SU-DHL-6 (cell line): ENCODE measurements at regions not wholly inside any gene's neighbourhood (a gene's known extent, or its start where the extent isn't known, plus 50 kb on each side); places are given as distances from the start of the nearest gene placed in this dataset.

ENCODE experiments used
- H2AFZ ChIP-seq: fragments of 200-600 bp; sonication (generic); 2 replicates; pipeline ENCODE4 v1.6.1; 2014; ENCODE audit warnings: low read depth, mild to moderate bottlenecking, moderate library complexity, mixed read lengths, antibody characterized with exemption, low read length; ENCODE audit not compliant: severe bottlenecking
- H3F3A ChIP-seq: fragments of 200-600 bp; shearing (Covaris generic); 2 replicates; pipeline ENCODE4 v1.6.0; 2016; ENCODE audit warnings: antibody characterized with exemption, mild to moderate bottlenecking; ENCODE audit not compliant: insufficient read depth
- H3K27ac ChIP-seq: fragments of 200-600 bp; sonication (generic); 2 replicates; pipeline ENCODE4 v1.5.1; 2016; ENCODE audit warnings: low read depth, mild to moderate bottlenecking, low read length, moderate library complexity, mixed read lengths
- H3K27me3 ChIP-seq: fragments of 200-600 bp; sonication (generic), shearing (Covaris generic); 2 replicates; pipeline ENCODE4 v1.6.0; 2014; ENCODE audit warnings: mild to moderate bottlenecking, low read length
- H3K36me3 ChIP-seq: fragments of 200-600 bp; sonication (generic); 2 replicates; pipeline ENCODE4 v1.6.1; 2014; ENCODE audit warnings: mild to moderate bottlenecking, low read length, mixed read lengths
- H3K4me2 ChIP-seq: fragments of 300-600, 200-600 bp; shearing (Covaris generic), sonication (generic); 2 replicates; pipeline ENCODE4 v1.6.0; 2014; ENCODE audit warnings: low read length, low read depth, mild to moderate bottlenecking; ENCODE audit not compliant: poor library complexity, severe bottlenecking
- H3K4me3 ChIP-seq: fragments of 200-600 bp; sonication (generic); 2 replicates; pipeline ENCODE4 v1.5.1; 2014; ENCODE audit warnings: antibody characterized with exemption, low read length, mild to moderate bottlenecking, mixed read lengths; ENCODE audit not compliant: insufficient read depth, poor library complexity, severe bottlenecking
- H3K79me2 ChIP-seq: fragments of 200-600 bp; sonication (generic); 2 replicates; pipeline ENCODE4 v1.6.1; 2014; ENCODE audit warnings: mild to moderate bottlenecking, low read length, moderate library complexity; ENCODE audit not compliant: insufficient read depth
- H3K9ac ChIP-seq: fragments of 200-600 bp; sonication (generic); 2 replicates; pipeline ENCODE4 v1.7.0; 2014; ENCODE audit warnings: mild to moderate bottlenecking, low read length
- H3K9me2 ChIP-seq: fragments of 200-600 bp; sonication (generic); replicated peaks from 2 replicates; pipeline ENCODE4 v1.6.1; 2014; ENCODE audit warnings: low read length; ENCODE audit not compliant: insufficient read depth
- H3K9me3 ChIP-seq: fragments of 200-600 bp; sonication (generic); 2 replicates; pipeline ENCODE4 v1.6.1; 2014; ENCODE audit warnings: low read length, mixed read lengths; ENCODE audit not compliant: insufficient read depth
- H4K20me1 ChIP-seq: fragments of 200-600 bp; sonication (generic); 2 replicates; pipeline ENCODE4 v1.6.1; 2014; ENCODE audit warnings: low read depth, mild to moderate bottlenecking, antibody characterized with exemption, low read length, moderate library complexity, mixed read lengths
- CTCF ChIP-seq: fragments of 200-600 bp; sonication (generic); IDR thresholded peaks from one replicate; pipeline ENCODE4 v1.5.1; 2017; ENCODE audit warnings: antibody characterized with exemption, mild to moderate bottlenecking, low read length, moderate library complexity; ENCODE audit not compliant: insufficient read depth, poor library complexity, severe bottlenecking
- EZH2phosphoT487 ChIP-seq: fragments of 200-600 bp; sonication (generic), shearing (Covaris generic); conservative IDR thresholded peaks from 2 replicates; pipeline ENCODE4 v1.6.1; 2018; ENCODE audit warnings: mild to moderate bottlenecking, antibody characterized with exemption, low read length, moderate library complexity, mixed read lengths

GRCh38 chr6:148203970-148204369 is 138.7 kb upstream of the SASH1 start:
- no peak overlapping the region for H3K27ac ChIP-seq
- H2AFZ ChIP-seq = no peak overlapping the region
- H3K4me2 ChIP-seq = no peak overlapping the region
- no peaks in the 10 kb centered on the region for H3K36me3 ChIP-seq
- H3K79me2 ChIP-seq = no peaks in the 10 kb centered on the region
- H4K20me1 ChIP-seq = no peaks in the 10 kb centered on the region
- H3K4me3 ChIP-seq = no peak overlapping the region
- H3K9me2 ChIP-seq = no peaks in the 10 kb centered on the region
- H3K9ac ChIP-seq = no peak overlapping the region
- TF ChIP-seq CTCF = no peak
- TF ChIP-seq EZH2phosphoT487 = 0 out of 2 replicates have a peak, but pooled peaks have one; percentile 21
- no peaks in the 10 kb centered on the region for H3K9me3 ChIP-seq
- H3K27me3 ChIP-seq = no peaks in the 10 kb centered on the region
- H3F3A ChIP-seq = no peaks in the 10 kb centered on the region

- Histone ChIP-seq H3F3A (no peaks in the 10 kb centered on the region), H3K9ac (no peak overlapping the region), H3K27me3 (no peaks in the 10 kb centered on the region), H3K4me2 (no peak overlapping the region), H2AFZ (no peak overlapping the region), H3K9me3 (no peaks in the 10 kb centered on the region), H4K20me1 (no peaks in the 10 kb centered on the region), H3K36me3 (no peaks in the 10 kb centered on the region), H3K79me2 (no peaks in the 10 kb centered on the region), H3K4me3 (no peak overlapping the region), H3K9me2 (no peaks in the 10 kb centered on the region), H3K27ac (no peak overlapping the region)
- TF ChIP-seq EZH2phosphoT487 (no peak), CTCF (no peak)
Measured at GRCh38 chr6:148208298-148208697, 134.3 kb upstream of the SASH1 start.

GRCh38 chr6:148211777-148212324 is 130.8 kb upstream of the SASH1 start:
- H3K9ac ChIP-seq = no peak overlapping the region
- H3F3A ChIP-seq = no peaks in the 10 kb centered on the region
- H2AFZ ChIP-seq = no peak overlapping the region
- no peak overlapping the region for H3K4me2 ChIP-seq
- H3K4me3 ChIP-seq = no peak overlapping the region
- no peaks in the 10 kb centered on the region for H3K9me2 ChIP-seq
- H3K79me2 ChIP-seq = no peaks in the 10 kb centered on the region
- H3K27ac ChIP-seq = no peak overlapping the region
- H3K9me3 ChIP-seq = no peaks in the 10 kb centered on the region
- no peaks in the 10 kb centered on the region for H3K36me3 ChIP-seq
- TF ChIP-seq CTCF = no peak
- no peak for TF ChIP-seq EZH2phosphoT487
- H4K20me1 ChIP-seq = no peaks in the 10 kb centered on the region; the same call in 1 of the 2 replicates
- H3K27me3 ChIP-seq = no peaks in the 10 kb centered on the region
